ENCODE measurements at regions not wholly inside any gene's neighbourhood (a gene's known extent, or its start where the extent isn't known, plus 50 kb on each side); places are given as distances from the start of the nearest gene placed in this dataset.
"Not testable (repeated sequence)": the region's sequence is repeated elsewhere in the genome, so short reads cannot be mapped to it uniquely, and the experiment has no call there.

DNA sequence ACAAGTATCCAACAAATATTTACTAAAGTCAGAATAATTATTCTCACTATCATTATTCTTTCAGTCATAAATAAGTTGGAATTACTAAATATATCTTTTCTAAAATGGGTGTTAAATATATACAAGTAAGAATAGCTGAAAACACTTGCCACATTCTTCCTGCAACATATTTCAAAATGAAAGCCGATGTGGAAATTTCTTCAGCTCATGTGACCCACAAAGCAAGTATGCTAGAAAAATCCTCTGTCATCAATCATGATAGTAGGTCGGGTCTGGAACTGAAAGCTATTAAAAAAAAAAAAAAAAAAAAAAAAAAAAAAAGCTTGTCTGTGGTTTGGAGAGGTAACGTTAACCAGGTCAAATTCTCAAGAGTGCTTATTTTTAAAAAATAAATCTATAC lies 344.7 kb downstream of the NEBL start:
- H3K36me3 Mint-ChIP-seq (ENCODE audit: low read depth): no peaks in the 10 kb centered on the region
- peaks cover 14% of the 10 kb centered on the region for H3K9me3 Mint-ChIP-seq
- no peak overlapping the region for H3K4me3 Mint-ChIP-seq
- DNase-seq (ENCODE audit: low spot score): no peak
- H3K27me3 Mint-ChIP-seq (ENCODE audit: low read depth): no peaks in the 10 kb centered on the region
- H3K27ac Mint-ChIP-seq: no peak overlapping the region
- H3K4me1 Mint-ChIP-seq (ENCODE audit: low read depth): no peaks in the 10 kb centered on the region

DNA sequence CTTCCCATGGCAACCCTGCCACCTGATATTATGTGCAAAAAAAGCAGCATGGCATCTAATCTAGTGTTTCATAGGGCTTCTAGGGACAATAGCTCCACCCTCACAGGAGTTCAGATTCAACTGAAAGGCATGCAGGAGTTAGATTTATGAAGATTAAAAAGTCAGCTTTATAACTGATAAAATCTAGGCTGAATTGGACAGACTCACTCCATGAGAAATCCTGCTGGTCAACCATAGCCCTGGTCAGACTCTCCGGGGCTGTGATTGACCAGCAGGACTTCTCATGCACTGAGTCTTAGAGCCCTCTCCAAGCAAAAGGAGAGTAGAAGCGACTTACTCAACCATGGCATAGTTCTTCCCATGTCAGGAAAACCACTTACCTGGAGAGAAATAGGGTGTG lies 345.4 kb downstream of the NEBL start:
- Mint-ChIP-seq H3K36me3 (ENCODE audit: low read depth) (no peaks in the 10 kb centered on the region), H3K27ac (no peak overlapping the region), H3K9me3 (peaks cover 13% of the 10 kb centered on the region), H3K4me1 (ENCODE audit: low read depth) (no peaks in the 10 kb centered on the region), H3K27me3 (ENCODE audit: low read depth) (no peaks in the 10 kb centered on the region), H3K4me3 (no peak overlapping the region)
- no peak for DNase-seq (ENCODE audit: low spot score)

DNA sequence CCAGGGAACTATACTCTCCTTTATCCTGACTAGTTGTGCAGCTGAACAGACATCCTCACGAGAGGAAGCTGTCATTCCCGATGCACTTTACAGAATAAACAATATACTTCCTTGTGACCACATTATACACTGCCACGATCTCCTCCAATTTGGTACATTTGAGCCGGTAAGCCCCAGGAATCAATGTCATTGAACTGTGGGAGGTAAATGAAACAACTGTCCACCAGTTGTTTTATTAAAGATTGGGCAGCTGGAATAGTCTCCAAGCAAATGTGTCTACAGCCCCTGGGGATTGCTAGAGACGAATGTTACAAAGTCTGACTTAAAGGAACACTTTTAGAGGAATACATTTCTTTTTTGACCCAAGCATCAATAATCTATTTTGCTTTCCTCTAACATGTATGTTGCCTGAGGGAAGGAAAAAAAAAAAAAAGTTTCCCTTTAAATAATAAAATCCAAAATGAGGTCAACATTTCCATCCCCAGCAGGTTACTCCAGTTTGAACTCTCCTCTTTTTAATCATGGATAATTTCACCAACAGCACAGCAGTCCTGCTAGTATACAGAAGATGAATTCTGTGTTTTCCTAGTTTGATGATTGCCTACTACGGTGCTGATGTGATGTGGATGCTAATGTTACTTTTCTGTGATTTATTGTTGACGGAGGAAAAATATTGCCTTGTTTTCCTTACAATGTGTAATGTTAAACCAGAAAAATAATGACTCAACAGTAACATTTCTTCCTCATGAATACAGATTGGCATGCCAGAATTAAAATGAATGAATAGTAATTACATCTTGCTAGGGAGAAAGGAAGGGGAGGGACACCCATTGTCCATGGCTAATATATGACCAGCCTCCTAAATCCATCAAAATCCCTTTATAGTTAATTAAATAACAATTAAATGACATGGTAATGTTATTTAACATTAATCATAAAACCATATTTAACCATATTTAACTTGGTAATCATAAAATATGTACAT lies 360.9 kb downstream of the NEBL start:
- Mint-ChIP-seq H3K9me3 (peaks cover 31% of the 10 kb centered on the region), H3K27ac (no peak overlapping the region), H3K27me3 (ENCODE audit: low read depth) (no peaks in the 10 kb centered on the region), H3K4me1 (ENCODE audit: low read depth) (no peaks in the 10 kb centered on the region), H3K36me3 (ENCODE audit: low read depth) (no peaks in the 10 kb centered on the region), H3K4me3 (no peak overlapping the region)
- DNase-seq (ENCODE audit: low spot score): no peak

DNA sequence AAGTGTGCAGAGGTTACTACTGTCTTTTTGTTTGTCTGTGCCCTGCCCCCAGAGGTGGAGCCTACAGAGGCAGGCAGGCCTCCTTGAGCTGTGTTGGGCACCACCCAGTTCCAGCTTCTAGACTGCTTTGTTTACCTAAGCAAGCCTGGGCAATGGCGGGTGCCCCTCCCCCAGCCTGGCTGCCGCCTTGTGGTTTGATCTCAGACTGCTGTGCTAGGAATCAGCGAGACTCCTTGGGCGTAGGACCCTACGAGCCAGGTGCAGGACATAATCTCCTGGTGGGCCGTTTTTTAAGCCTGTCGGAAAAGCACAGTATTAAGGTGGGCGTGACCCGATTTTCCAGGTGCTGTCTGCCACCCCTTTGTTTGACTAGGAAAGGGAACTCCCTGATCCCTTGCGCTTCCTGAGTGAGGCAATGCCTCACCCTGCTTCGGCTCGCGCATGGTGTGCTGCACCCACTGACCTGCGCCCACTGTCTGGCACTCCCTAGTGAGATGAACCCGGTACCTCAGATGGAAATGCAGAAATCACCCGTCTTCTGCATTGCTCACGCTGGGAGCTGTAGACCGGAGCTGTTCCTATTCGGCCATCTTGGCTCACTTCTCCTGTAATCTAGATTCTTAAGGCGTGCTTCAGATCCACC lies 365.7 kb downstream of the NEBL start:
- not testable (repeated sequence) for H3K27ac Mint-ChIP-seq; H3K36me3 Mint-ChIP-seq (ENCODE audit: low read depth); H3K27me3 Mint-ChIP-seq (ENCODE audit: low read depth); DNase-seq (ENCODE audit: low spot score); H3K4me1 Mint-ChIP-seq (ENCODE audit: low read depth); H3K4me3 Mint-ChIP-seq
- H3K9me3 Mint-ChIP-seq: peaks cover 27% of the 10 kb centered on the region

DNA sequence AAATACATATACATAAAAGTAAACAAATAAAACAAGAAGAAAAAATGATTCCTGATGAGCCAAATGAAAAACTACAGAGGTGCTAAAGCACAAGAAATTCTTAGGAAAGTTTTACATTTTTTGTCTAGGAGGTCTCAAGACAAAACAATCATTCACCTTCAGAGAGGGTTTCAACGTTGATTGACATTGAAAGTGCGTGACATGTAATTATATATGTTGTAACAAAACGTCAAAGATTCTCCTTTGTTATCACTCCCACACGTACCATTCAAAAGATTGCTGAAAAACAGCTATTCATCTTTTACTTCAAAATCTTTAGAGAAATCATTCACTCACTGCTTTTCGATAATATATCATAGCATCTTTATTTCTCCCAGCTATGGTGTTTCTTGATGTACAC lies 375.9 kb downstream of the NEBL start:
- Mint-ChIP-seq H3K9me3 (peaks cover 34% of the 10 kb centered on the region), H3K27me3 (ENCODE audit: low read depth) (no peaks in the 10 kb centered on the region), H3K4me1 (ENCODE audit: low read depth) (no peaks in the 10 kb centered on the region), H3K27ac (no peak overlapping the region), H3K4me3 (no peak overlapping the region), H3K36me3 (ENCODE audit: low read depth) (no peaks in the 10 kb centered on the region)
- no peak for DNase-seq (ENCODE audit: low spot score)

DNA sequence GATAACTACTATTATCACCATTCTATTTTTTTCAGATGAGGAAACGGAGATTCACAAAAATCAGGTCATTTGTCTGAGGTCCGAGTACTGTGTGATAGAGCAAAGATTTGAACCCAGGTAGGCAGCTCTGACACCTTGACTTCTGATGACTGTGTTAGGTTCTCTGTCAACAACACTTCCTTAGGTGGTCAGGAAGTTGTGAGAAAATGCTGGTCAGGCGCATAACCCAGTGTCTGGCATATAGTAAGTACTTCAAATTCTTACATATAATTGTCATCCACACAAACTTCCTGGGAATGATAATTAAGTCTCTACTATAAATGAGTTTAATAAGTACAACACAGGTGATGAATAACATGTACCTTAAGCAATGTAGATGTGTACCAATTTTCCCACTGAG lies 381.5 kb downstream of the NEBL start:
- Mint-ChIP-seq H3K4me3 (no peak overlapping the region), H3K9me3 (peaks cover 30% of the 10 kb centered on the region), H3K27me3 (ENCODE audit: low read depth) (no peaks in the 10 kb centered on the region), H3K27ac (no peak overlapping the region), H3K4me1 (ENCODE audit: low read depth) (no peaks in the 10 kb centered on the region), H3K36me3 (ENCODE audit: low read depth) (no peaks in the 10 kb centered on the region)
- DNase-seq (ENCODE audit: low spot score): no peak

DNA sequence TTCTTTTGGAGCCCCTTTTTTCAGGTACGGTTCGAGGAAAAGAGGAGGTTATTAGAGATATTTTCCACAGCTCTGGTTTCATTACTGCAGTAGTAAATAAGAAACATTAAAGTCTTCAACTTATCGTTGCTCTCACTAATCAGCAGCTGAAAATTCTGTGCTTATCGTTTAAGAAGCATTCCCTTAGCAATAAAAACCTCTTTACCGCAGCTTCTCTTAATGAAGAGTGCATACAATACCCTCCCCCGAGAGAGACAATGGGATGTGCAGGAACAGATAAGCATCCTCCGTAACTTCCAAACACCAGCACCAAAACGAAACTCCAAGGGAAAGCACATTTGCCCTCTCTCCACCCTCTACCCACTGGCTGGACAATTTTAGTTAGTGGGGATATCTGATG lies 384.5 kb downstream of the NEBL start:
- H3K4me1 Mint-ChIP-seq (ENCODE audit: low read depth): no peaks in the 10 kb centered on the region
- no peaks in the 10 kb centered on the region for H3K36me3 Mint-ChIP-seq (ENCODE audit: low read depth)
- peaks cover 28% of the 10 kb centered on the region for H3K9me3 Mint-ChIP-seq
- H3K27me3 Mint-ChIP-seq (ENCODE audit: low read depth): no peaks in the 10 kb centered on the region
- no peak overlapping the region for H3K4me3 Mint-ChIP-seq
- no peak for DNase-seq (ENCODE audit: low spot score)
- H3K27ac Mint-ChIP-seq: no peak overlapping the region

DNA sequence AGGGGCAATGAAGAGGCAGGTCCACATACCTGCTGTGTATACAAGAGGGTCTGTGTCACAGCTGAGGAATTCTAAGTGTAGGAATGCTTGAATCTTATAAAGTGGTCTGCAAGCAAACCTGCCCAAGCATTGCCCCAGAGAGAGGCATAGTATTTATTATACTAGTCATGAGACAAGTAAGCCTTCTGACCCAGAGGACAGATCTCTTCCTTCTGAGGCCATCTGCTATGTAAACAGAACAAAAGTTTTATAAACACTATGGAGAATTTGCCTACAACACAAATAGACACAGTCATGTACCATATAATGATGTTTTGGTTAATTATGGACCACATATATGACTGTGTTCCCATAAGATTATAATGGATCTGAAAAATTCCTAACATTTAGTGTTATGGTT lies 388.2 kb downstream of the NEBL start:
- Mint-ChIP-seq H3K9me3 (peaks cover 24% of the 10 kb centered on the region), H3K36me3 (ENCODE audit: low read depth) (no peaks in the 10 kb centered on the region), H3K4me1 (ENCODE audit: low read depth) (no peaks in the 10 kb centered on the region), H3K27me3 (ENCODE audit: low read depth) (no peaks in the 10 kb centered on the region), H3K27ac (no peak overlapping the region), H3K4me3 (no peak overlapping the region)
- DNase-seq (ENCODE audit: low spot score): no peak

DNA sequence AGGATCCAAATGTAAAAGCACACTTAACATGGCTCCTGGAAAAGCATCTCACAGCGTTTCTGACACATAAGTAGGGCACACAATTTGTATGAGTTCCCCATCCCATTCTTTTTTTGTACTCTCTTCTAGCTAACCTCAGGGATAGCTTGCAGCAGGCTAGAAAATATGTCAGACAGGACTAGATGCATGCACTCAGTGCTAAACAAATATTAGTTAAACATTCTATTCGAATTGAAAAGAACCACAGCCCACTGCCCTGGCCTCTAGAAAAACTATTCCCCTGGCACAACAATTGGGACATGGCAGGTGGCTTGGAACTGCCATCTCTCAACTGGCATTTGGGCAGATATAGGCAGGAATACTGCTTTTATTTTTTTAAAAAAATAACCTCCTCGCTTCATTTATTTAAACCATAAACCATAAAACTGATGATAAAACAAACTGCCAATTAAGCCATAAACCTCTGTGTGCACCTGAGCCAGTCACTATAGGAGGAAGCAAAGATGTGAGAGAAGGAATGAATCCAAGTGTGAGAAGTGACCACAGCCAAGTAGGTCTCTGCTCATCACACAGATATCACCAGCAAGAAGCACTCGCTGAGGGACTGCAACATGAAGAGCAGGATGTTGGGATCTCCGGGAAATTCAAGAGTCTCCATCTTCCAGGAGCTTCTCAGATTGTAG lies 394.1 kb downstream of the NEBL start:
- no peak overlapping the region for H3K27ac Mint-ChIP-seq
- H3K4me3 Mint-ChIP-seq: no peak overlapping the region
- DNase-seq (ENCODE audit: low spot score): no peak
- no peaks in the 10 kb centered on the region for H3K27me3 Mint-ChIP-seq (ENCODE audit: low read depth)
- H3K9me3 Mint-ChIP-seq: peaks cover 42% of the 10 kb centered on the region
- no peaks in the 10 kb centered on the region for H3K4me1 Mint-ChIP-seq (ENCODE audit: low read depth)
- H3K36me3 Mint-ChIP-seq (ENCODE audit: low read depth): no peaks in the 10 kb centered on the region

DNA sequence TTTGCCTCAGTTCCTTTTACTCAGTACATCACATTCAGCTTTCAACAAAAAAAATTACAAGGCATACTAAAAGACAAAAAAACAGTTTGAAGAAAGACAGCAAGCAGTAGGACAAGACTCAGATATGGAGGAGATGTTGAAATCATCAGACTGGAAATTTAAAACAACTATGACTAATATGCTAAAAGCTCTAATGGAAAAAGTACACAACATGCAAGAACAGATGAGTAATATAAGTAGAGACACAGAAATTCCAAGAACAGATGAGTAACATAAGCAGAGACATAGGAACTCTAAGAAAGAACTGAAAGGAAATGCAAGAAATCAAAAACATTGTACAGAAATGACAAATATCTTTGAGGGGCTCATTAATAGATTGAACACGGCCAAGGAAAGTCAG lies 402.6 kb downstream of the NEBL start:
- Mint-ChIP-seq H3K4me1 (ENCODE audit: low read depth) (no peaks in the 10 kb centered on the region), H3K9me3 (peaks cover 26% of the 10 kb centered on the region), H3K4me3 (no peak overlapping the region), H3K27ac (no peak overlapping the region), H3K36me3 (ENCODE audit: low read depth) (no peaks in the 10 kb centered on the region), H3K27me3 (ENCODE audit: low read depth) (no peaks in the 10 kb centered on the region)
- no peak for DNase-seq (ENCODE audit: low spot score)

DNA sequence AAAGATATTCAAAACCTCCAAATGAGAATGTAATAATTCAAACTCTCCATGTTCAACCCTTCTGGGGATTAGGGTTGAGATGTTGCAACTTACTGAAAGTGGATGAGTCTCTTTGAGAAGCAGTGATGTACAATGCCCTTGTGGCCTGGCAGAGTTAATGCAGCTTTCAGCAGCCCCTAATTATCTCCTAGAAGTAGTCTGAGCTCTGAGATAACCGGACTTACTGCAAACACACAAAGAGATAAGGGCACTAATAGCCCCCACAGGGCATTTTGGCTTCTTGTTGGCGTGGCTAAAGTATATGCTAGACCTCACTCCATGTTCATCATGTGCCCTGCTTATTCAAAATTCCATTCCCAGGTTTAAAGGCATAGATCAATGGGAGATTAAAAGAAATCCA lies 404.7 kb downstream of the NEBL start:
- no peaks in the 10 kb centered on the region for H3K36me3 Mint-ChIP-seq (ENCODE audit: low read depth)

DNA sequence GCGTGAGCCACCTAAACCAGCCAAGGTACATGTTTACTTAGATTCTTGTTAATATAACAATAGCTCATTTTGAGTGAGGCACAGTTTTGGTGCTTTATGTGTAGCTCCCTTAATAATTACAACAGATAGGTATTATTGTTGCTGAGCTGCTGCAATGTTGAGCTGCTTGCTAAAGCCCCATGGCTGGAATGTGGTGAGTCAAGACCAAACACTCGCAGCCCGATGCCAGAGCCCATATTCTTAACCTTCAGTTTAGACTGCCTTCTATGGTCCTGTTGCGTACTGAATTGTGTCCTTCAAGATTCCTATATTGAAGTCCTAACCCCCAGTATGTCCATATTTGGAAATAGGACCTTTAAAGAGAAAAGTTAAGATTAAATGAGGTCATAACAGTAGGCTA lies 407.1 kb downstream of the NEBL start:
- Mint-ChIP-seq H3K27ac (no peak overlapping the region), H3K4me1 (ENCODE audit: low read depth) (no peaks in the 10 kb centered on the region), H3K36me3 (ENCODE audit: low read depth) (no peaks in the 10 kb centered on the region), H3K4me3 (no peak overlapping the region), H3K27me3 (ENCODE audit: low read depth) (no peaks in the 10 kb centered on the region), H3K9me3 (peaks cover 25% of the 10 kb centered on the region)
- no peak for DNase-seq (ENCODE audit: low spot score)

More for the DNA sequence above, 404.7 kb downstream of the NEBL start:
- H3K4me1 Mint-ChIP-seq (ENCODE audit: low read depth): no peaks in the 10 kb centered on the region
- no peak overlapping the region for H3K4me3 Mint-ChIP-seq
- DNase-seq (ENCODE audit: low spot score): no peak
- no peaks in the 10 kb centered on the region for H3K27me3 Mint-ChIP-seq (ENCODE audit: low read depth)
- no peak overlapping the region for H3K27ac Mint-ChIP-seq
- H3K9me3 Mint-ChIP-seq: peaks cover 25% of the 10 kb centered on the region

DNA sequence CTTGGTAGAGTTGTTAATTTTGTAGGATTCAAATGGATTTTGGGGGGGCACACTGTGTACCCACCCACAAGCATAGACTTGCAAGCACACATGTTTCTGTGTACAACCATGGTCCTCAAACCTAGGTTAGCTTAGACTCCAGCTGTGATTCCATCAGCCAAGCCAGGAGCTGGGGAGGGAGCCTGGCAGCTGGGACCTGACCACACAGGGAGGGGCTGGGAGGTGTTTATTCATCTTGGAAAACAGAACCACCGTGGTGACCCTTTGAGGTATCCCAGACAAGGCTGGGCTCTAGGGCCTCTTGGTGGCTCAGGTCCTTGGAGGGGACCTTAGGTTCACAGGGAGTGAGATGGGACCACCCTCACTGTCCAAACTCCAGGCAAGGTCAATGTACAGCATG lies 410.3 kb downstream of the NEBL start:
- H3K27ac Mint-ChIP-seq: no peak overlapping the region
- peaks cover 12% of the 10 kb centered on the region for H3K9me3 Mint-ChIP-seq
- H3K36me3 Mint-ChIP-seq (ENCODE audit: low read depth): no peaks in the 10 kb centered on the region
- no peaks in the 10 kb centered on the region for H3K27me3 Mint-ChIP-seq (ENCODE audit: low read depth)
- no peaks in the 10 kb centered on the region for H3K4me1 Mint-ChIP-seq (ENCODE audit: low read depth)
- no peak for DNase-seq (ENCODE audit: low spot score)
- no peak overlapping the region for H3K4me3 Mint-ChIP-seq

DNA sequence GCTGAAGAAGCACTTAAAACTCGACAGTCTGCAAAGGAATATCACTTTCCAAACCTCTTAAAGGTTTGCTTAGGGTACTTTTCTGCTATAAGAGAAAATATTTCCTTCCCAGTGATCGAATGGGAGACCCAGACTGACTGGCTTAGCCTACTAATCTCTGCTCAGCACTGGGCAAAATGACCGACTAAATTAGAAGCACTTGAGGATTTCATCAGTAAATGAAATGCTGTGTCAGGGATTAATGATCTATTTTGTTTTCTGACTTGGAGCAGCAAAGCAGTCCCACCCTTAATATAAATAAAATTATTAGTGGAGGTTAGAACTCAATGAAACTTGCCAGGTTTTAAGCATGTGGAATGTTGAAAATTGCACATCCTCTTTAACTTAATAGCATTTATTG lies 411.6 kb downstream of the NEBL start:
- Mint-ChIP-seq H3K27me3 (ENCODE audit: low read depth) (no peaks in the 10 kb centered on the region), H3K4me1 (ENCODE audit: low read depth) (no peaks in the 10 kb centered on the region), H3K4me3 (no peak overlapping the region), H3K27ac (no peak overlapping the region), H3K36me3 (ENCODE audit: low read depth) (no peaks in the 10 kb centered on the region), H3K9me3 (peaks cover 15% of the 10 kb centered on the region)
- no peak for DNase-seq (ENCODE audit: low spot score)

All from T-helper 2 cell treated with Interferon-gamma antibody and Interleukin-4, amounts not matched to agents 5 μg/mL and 100 μg/mL, for 36 hours (primary cell).